GM12878 (cell line): ENCODE measurements at regions not wholly inside any gene's neighbourhood (a gene's known extent, or its start where the extent isn't known, plus 50 kb on each side); places are given as distances from the start of the nearest gene placed in this dataset.

Experiments used
- ATAC-seq: fragments of 200-7000 bp; cut with Tn5 transposase; 3 replicates; pipeline ENCODE4 v1.9.1; 2020; ENCODE audit warnings: mild to moderate bottlenecking, moderate library complexity
- BruUV-seq: library from RNA; stranded (reverse); fragments of 400-500 nt; replicated peaks from 2 replicates; lab custom pipeline; 2021; lab: Mats Ljungman, UMichigan
- CTCF ChIA-PET: fragments of 300-600 bp; sonication (Branson Sonifier 250); formaldehyde crosslinking; extraction: SDS; loops from one replicate; lab custom pipeline; 2021; ENCODE audit warnings: inconsistent platforms; lab: Yijun Ruan, JAX
- POLR2A ChIA-PET: fragments of 350-600 bp; formaldehyde crosslinking; extraction: SDS; loops from one replicate; lab custom pipeline; 2021; ENCODE audit warnings: inconsistent platforms; lab: Charles Lee
- RAD21 ChIA-PET: fragments of 300-600 bp; sonication (Branson Sonifier 250); formaldehyde crosslinking; loops from one replicate; lab custom pipeline; 2023; ENCODE audit warnings: antibody characterized with exemption; ENCODE audit not compliant: unreplicated experiment; lab: Charles Lee
- SMC1A ChIA-PET: fragments of 300-600 bp; sonication (Branson Sonifier 250); formaldehyde crosslinking; loops from one replicate; lab custom pipeline; 2023; ENCODE audit not compliant: unreplicated experiment, uncharacterized antibody; lab: Charles Lee
- DNase-seq: peaks from one replicate; pipeline ENCODE4 v3.0.0-alpha.2; 2011; ENCODE audit warnings: low read depth, low spot score
- FAIRE-seq: peaks from 3 replicates; lab custom pipeline; 2011; peaks lifted over from hg19 to GRCh38; lab: Jason Lieb, UNC
- H2AFZ ChIP-seq: 2 replicates; pipeline ENCODE4 v1.6.0; 2011; ENCODE audit warnings: low read depth, low read length, control low read depth; ENCODE audit not compliant: control insufficient read depth
- H3K27ac ChIP-seq: 2 replicates; pipeline ENCODE4 v1.5.1; 2011; ENCODE audit warnings: control low read depth; ENCODE audit not compliant: control insufficient read depth, insufficient read depth
- H3K27me3 ChIP-seq, 2 experiments: replicated peaks in 1 of 2; 2 replicates each; pipeline versions ENCODE4 v1.6.0 to v1.6.1; 2011; ENCODE audit warnings: low read length in 1 of 2; ENCODE audit not compliant: control insufficient read depth in 2 of 2, insufficient read depth in 2 of 2
- H3K36me3 ChIP-seq, 2 experiments: 2 replicates each; pipeline ENCODE4 v1.5.1; 2011; ENCODE audit warnings: low read length in 1 of 2; ENCODE audit not compliant: control insufficient read depth in 2 of 2, insufficient read depth in 2 of 2
- H3K4me1 ChIP-seq: 2 replicates; pipeline ENCODE4 v1.6.1; 2011; ENCODE audit warnings: mild to moderate bottlenecking, low read length, moderate library complexity, mixed read lengths; ENCODE audit not compliant: control insufficient read depth, insufficient read depth
- H3K4me2 ChIP-seq: 2 replicates; pipeline ENCODE4 v1.6.0; 2011; ENCODE audit warnings: control low read depth; ENCODE audit not compliant: control insufficient read depth, insufficient read depth
- H3K4me3 ChIP-seq: fragments of 200-600 bp; sonication (generic); 2 replicates; pipeline ENCODE4 v1.5.1; 2016
- H3K79me2 ChIP-seq: 2 replicates; pipeline ENCODE4 v1.6.0; 2011; ENCODE audit warnings: low read length; ENCODE audit not compliant: control insufficient read depth, insufficient read depth
- H3K9ac ChIP-seq: 2 replicates; pipeline ENCODE4 v1.8.0; 2011; ENCODE audit warnings: low read length, control low read depth, mixed read lengths; ENCODE audit not compliant: control insufficient read depth, insufficient read depth
- H3K9me3 ChIP-seq: replicated peaks from 3 replicates; pipeline ENCODE4 v1.5.1; 2011; ENCODE audit warnings: mild to moderate bottlenecking, low read length; ENCODE audit not compliant: control insufficient read depth, insufficient read depth
- H4K20me1 ChIP-seq: 2 replicates; pipeline ENCODE4 v1.6.0; 2011; ENCODE audit not compliant: control insufficient read depth, insufficient read depth
- ASH2L ChIP-seq: fragments of 300-600, 200-600 bp; sonication (generic); IDR thresholded peaks from 2 replicates; pipeline ENCODE4 v1.6.1; 2017; ENCODE audit warnings: low read depth, mild to moderate bottlenecking, borderline replicate concordance
- ATF3 ChIP-seq: IDR thresholded peaks from 2 replicates; pipeline ENCODE4 v1.6.1; 2011; ENCODE audit warnings: low read depth, mild to moderate bottlenecking, low read length, moderate library complexity, borderline replicate concordance; ENCODE audit errors: extremely low read depth
- CTCF ChIP-seq, 3 experiments: IDR thresholded peaks in 2 of 3; conservative IDR thresholded peaks in 1 of 3; 2 replicates each; pipeline ENCODE4 v1.5.1; 2011; ENCODE audit warnings: low read depth in 3 of 3, low read length in 3 of 3, mild to moderate bottlenecking in 3 of 3, control low read depth in 2 of 3, moderate library complexity in 2 of 3, inconsistent platforms in 1 of 3, mixed read lengths in 1 of 3; ENCODE audit not compliant: control insufficient read depth in 2 of 3, insufficient read depth in 1 of 3; ENCODE audit errors: extremely low read depth in 1 of 3
- HDAC2 ChIP-seq: fragments of 200-600 bp; sonication (generic); IDR thresholded peaks from 2 replicates; pipeline ENCODE4 v1.6.1; 2017
- MLLT1 ChIP-seq: fragments of 450-650 bp; IDR thresholded peaks from 2 replicates; pipeline ENCODE4 v1.6.1; 2016; ENCODE audit warnings: mild to moderate bottlenecking
- NFXL1 ChIP-seq: fragments of 450-650 bp; IDR thresholded peaks from 2 replicates; pipeline ENCODE4 v1.6.1; 2017; ENCODE audit warnings: antibody characterized with exemption, mild to moderate bottlenecking, borderline replicate concordance
- PML ChIP-seq: IDR thresholded peaks from 2 replicates; pipeline ENCODE4 v1.6.1; 2012; ENCODE audit warnings: low read length, inconsistent platforms
- POLR2AphosphoS5 ChIP-seq: IDR thresholded peaks from 2 replicates; pipeline ENCODE4 v1.6.1; 2011; ENCODE audit warnings: mild to moderate bottlenecking, low read length, inconsistent platforms
- PRDM15 ChIP-seq: fragments of 450-650 bp; formaldehyde crosslinking; IDR thresholded peaks from 2 replicates; pipeline ENCODE4 v1.4.0; 2020; ENCODE audit warnings: mild to moderate bottlenecking, moderate library complexity
- SMAD5 ChIP-seq: IDR thresholded peaks from 2 replicates; pipeline ENCODE4 v1.6.1; 2016; ENCODE audit warnings: antibody characterized with exemption, low read depth
- SRF ChIP-seq, 2 experiments: IDR thresholded peaks; 2 replicates each; pipeline ENCODE4 v1.6.1; 2011; ENCODE audit warnings: low read depth in 2 of 2, low read length in 2 of 2, mild to moderate bottlenecking in 1 of 2, moderate library complexity in 1 of 2
- YY1 ChIP-seq: IDR thresholded peaks from 2 replicates; pipeline ENCODE4 v1.6.1; 2011; ENCODE audit warnings: low read depth, mild to moderate bottlenecking, low read length
- ZBTB40 ChIP-seq: fragments of 450-650 bp; IDR thresholded peaks from 2 replicates; pipeline ENCODE4 v1.6.1; 2016; ENCODE audit warnings: mild to moderate bottlenecking, moderate library complexity, borderline replicate concordance
- WGBS: methylation state at CpG from one replicate; pipeline ENCODE4 v1.1.6; 2016; ENCODE audit warnings: low lambda C conversion rate; ENCODE audit not compliant: insufficient replicate concordance, insufficient coverage; ENCODE audit errors: missing lambda C conversion rate; 5-methylcytosine and 5-hydroxymethylcytosine counted together
- in situ Hi-C: fragments of 300-500 bp; cut with MboI; formaldehyde crosslinking; loops from 9 replicates; pipeline ENCODE4 v1.14.3; 2018; ENCODE audit warnings: mixed read lengths
- intact Hi-C: fragments of 100-400 bp; cut with micrococcal nuclease; formaldehyde crosslinking; loops from one replicate; pipeline ENCODE4 v1.14.2; 2022; ENCODE audit not compliant: unreplicated experiment

GRCh38 chr2:176753205-176753604, 459.4 kb upstream of the HNRNPA3 start:
- no peak overlapping the region for H3K27ac ChIP-seq
- H3K9me3 ChIP-seq, result no peaks in the 10 kb centered on the region
- H3K4me3 ChIP-seq, result no peak overlapping the region
- FAIRE-seq (no peak), ATAC-seq (no peak), DNase-seq (no peak)
- RAD21 ChIA-PET, result no interaction called here
- no peak overlapping the region for H3K4me2 ChIP-seq
- intact Hi-C loops (no loop called here), in situ Hi-C loops (no loop called here)
- H3K79me2 ChIP-seq, result no peaks in the 10 kb centered on the region
- no peaks in the 10 kb centered on the region for H4K20me1 ChIP-seq
- H3K36me3 ChIP-seq, result no peaks in the 10 kb centered on the region
- POLR2A ChIA-PET, result no interaction called here
- CTCF ChIA-PET, result interaction anchor here (1.0 to 2.1 kb wide), 5 partner anchors 15 to 395 kb away, joined by 3 to 9 read pairs (median 5); no protein-coding TSS in a partner anchor
- 41% methylated on average over 3 of the region's 3 CpGs for WGBS
- H3K4me1 ChIP-seq, result no peaks in the 10 kb centered on the region
- SMC1A ChIA-PET, result interaction anchor here (1.0 to 2.9 kb wide), 6 partner anchors 9 to 395 kb away, joined by 3 to 10 read pairs (median 4); no protein-coding TSS in a partner anchor
- H3K27me3 ChIP-seq, result no peaks in the 10 kb centered on the region
- BruUV-seq, result no TSS peak
- H3K9ac ChIP-seq, result no peak overlapping the region
- no peak overlapping the region for H2AFZ ChIP-seq
- TF ChIP-seq ASH2L, result no peak
- no peak for TF ChIP-seq ATF3
- no peak for TF ChIP-seq SRF (IDR thresholded peaks at IDR 0.05; ENCODE audit: low read depth in 2 of 2, low read length in 2 of 2)
- no peak for TF ChIP-seq MLLT1
- TF ChIP-seq YY1, result no peak
- no peak for TF ChIP-seq NFXL1
- TF ChIP-seq SMAD5, result no peak
- TF ChIP-seq PML, result no peak
- no peak for TF ChIP-seq ZBTB40
- TF ChIP-seq PRDM15 (CRISPR knock-in tag), result no peak
- TF ChIP-seq HDAC2, result no peak
- no peak for TF ChIP-seq POLR2AphosphoS5
- TF ChIP-seq CTCF (IDR thresholded peaks at IDR 0.05 in 2 of 3, conservative IDR thresholded peaks at IDR 0.05 in 1 of 3; ENCODE audit: control insufficient read depth in 2 of 3, extremely low read depth in 1 of 3, insufficient read depth in 1 of 3, low read depth in 3 of 3, low read length in 3 of 3), result no peak
